ENCODE measurements at regions not wholly inside any gene's neighbourhood (a gene's known extent, or its start where the extent isn't known, plus 50 kb on each side); places are given as distances from the start of the nearest gene placed in this dataset.

DNA sequence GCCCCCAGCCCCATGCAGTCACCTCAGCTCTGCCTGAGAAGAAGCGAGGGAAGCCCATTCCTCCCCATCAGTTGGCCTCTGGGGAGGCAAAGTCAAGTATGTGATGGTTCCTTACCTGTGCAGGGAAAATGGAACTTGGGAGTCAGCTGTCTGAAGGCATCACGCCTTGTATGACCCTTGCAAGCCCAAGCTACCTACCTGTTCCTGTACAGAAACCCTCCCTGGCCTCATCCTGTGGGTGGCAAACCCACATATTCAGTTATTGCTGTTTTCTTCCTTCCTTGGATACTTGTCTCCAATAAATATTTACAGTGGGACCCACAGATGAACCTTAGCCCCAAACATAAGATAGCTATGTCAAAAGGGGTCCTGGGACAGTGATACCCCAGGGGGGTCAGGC lies 92.2 kb upstream of the MLN start:
- no peak overlapping the region for H3K4me2 ChIP-seq (ENCODE audit: low read length)
- H3K36me3 ChIP-seq (ENCODE audit: control insufficient read depth, low read length) = no peaks in the 10 kb centered on the region
- no peak overlapping the region for H3K4me3 ChIP-seq (ENCODE audit: low read length)
- H3K27ac ChIP-seq (ENCODE audit: low read depth, low read length) = no peak overlapping the region
- no peaks in the 10 kb centered on the region for H3F3A ChIP-seq (ENCODE audit: control insufficient read depth, insufficient read depth)
- no peaks in the 10 kb centered on the region for H4K20me1 ChIP-seq (ENCODE audit: control insufficient read depth, insufficient read depth, low read depth, low read length)
- H3K9me2 ChIP-seq (replicated peaks; ENCODE audit: control insufficient read depth, low read length) = no peaks in the 10 kb centered on the region
- H3K79me2 ChIP-seq (ENCODE audit: control insufficient read depth, low read length) = no peaks in the 10 kb centered on the region
- H3K27me3 ChIP-seq (ENCODE audit: control insufficient read depth, low read length) = peaks cover 26% of the 10 kb centered on the region
- TF ChIP-seq EZH2phosphoT487 (IDR thresholded peaks at IDR 0.05; ENCODE audit: borderline replicate concordance, low read length) = no peak
- TF ChIP-seq, protein P1, sequence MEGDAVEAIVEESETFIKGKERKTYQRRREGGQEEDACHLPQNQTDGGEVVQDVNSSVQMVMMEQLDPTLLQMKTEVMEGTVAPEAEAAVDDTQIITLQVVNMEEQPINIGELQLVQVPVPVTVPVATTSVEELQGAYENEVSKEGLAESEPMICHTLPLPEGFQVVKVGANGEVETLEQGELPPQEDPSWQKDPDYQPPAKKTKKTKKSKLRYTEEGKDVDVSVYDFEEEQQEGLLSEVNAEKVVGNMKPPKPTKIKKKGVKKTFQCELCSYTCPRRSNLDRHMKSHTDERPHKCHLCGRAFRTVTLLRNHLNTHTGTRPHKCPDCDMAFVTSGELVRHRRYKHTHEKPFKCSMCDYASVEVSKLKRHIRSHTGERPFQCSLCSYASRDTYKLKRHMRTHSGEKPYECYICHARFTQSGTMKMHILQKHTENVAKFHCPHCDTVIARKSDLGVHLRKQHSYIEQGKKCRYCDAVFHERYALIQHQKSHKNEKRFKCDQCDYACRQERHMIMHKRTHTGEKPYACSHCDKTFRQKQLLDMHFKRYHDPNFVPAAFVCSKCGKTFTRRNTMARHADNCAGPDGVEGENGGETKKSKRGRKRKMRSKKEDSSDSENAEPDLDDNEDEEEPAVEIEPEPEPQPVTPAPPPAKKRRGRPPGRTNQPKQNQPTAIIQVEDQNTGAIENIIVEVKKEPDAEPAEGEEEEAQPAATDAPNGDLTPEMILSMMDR (IDR thresholded peaks at IDR 0.05; ENCODE audit: low read depth, low read length, poor library complexity, severe bottlenecking) = no peak
- no peaks in the 10 kb centered on the region for H3K4me1 ChIP-seq (ENCODE audit: control insufficient read depth, low read length)
- no peaks in the 10 kb centered on the region for H3K9me3 ChIP-seq (ENCODE audit: control insufficient read depth, insufficient read depth, low read length)

- no peaks in the 10 kb centered on the region for H3K4me1 ChIP-seq (ENCODE audit: control insufficient read depth, low read length)
- H3F3A ChIP-seq (ENCODE audit: control insufficient read depth, insufficient read depth) = no peaks in the 10 kb centered on the region
- H3K27me3 ChIP-seq (ENCODE audit: control insufficient read depth, low read length) = peaks cover 26% of the 10 kb centered on the region
- no peak overlapping the region for H3K27ac ChIP-seq (ENCODE audit: low read depth, low read length)
- TF ChIP-seq, protein P1 (IDR thresholded peaks at IDR 0.05; ENCODE audit: low read depth, low read length, poor library complexity, severe bottlenecking) = no peak
- no peak for TF ChIP-seq EZH2phosphoT487 (IDR thresholded peaks at IDR 0.05; ENCODE audit: borderline replicate concordance, low read length)
- H4K20me1 ChIP-seq (ENCODE audit: control insufficient read depth, insufficient read depth, low read depth, low read length) = no peaks in the 10 kb centered on the region
- H3K36me3 ChIP-seq (ENCODE audit: control insufficient read depth, low read length) = no peaks in the 10 kb centered on the region
- no peak overlapping the region for H3K4me2 ChIP-seq (ENCODE audit: low read length)
- no peaks in the 10 kb centered on the region for H3K9me3 ChIP-seq (ENCODE audit: control insufficient read depth, insufficient read depth, low read length)
- no peaks in the 10 kb centered on the region for H3K9me2 ChIP-seq (replicated peaks; ENCODE audit: control insufficient read depth, low read length)
- H3K4me3 ChIP-seq (ENCODE audit: low read length) = no peak overlapping the region
- no peaks in the 10 kb centered on the region for H3K79me2 ChIP-seq (ENCODE audit: control insufficient read depth, low read length)
These were observed 91.5 kb upstream of the MLN start for GRCh38 chr6:33895296-33895695.

DNA sequence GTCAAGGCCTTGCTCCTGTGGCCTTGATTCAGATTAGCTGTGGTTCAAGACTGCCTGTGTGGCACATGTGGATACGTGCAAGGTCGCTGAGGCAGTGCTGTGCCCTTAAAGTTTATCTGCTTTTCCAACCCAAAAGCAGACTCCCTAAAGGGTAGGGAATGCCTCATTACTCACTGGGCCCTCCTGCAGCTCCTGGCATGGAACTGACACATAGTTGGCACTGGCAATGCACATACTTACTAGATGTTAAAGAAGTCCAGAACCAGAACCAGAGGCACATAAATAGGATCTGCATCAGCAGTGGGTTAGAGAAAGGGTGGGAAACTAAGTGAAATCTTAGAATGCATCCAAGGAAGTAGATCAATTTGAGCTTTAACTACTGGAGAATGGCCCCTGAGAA lies 90.6 kb upstream of the MLN start:
- Histone ChIP-seq H3K27ac (ENCODE audit: low read depth, low read length) (no peak overlapping the region), H3K27me3 (ENCODE audit: control insufficient read depth, low read length) (peaks cover 26% of the 10 kb centered on the region), H4K20me1 (ENCODE audit: control insufficient read depth, insufficient read depth, low read depth, low read length) (no peaks in the 10 kb centered on the region), H3K4me1 (ENCODE audit: control insufficient read depth, low read length) (no peaks in the 10 kb centered on the region), H3K9me3 (ENCODE audit: control insufficient read depth, insufficient read depth, low read length) (no peaks in the 10 kb centered on the region), H3K79me2 (ENCODE audit: control insufficient read depth, low read length) (no peaks in the 10 kb centered on the region), H3K4me2 (ENCODE audit: low read length) (no peak overlapping the region), H3K9me2 (replicated peaks; ENCODE audit: control insufficient read depth, low read length) (no peaks in the 10 kb centered on the region), H3K36me3 (ENCODE audit: control insufficient read depth, low read length) (no peaks in the 10 kb centered on the region), H3K4me3 (ENCODE audit: low read length) (no peak overlapping the region), H3F3A (ENCODE audit: control insufficient read depth, insufficient read depth) (no peaks in the 10 kb centered on the region)
- no peak for TF ChIP-seq EZH2phosphoT487 (IDR thresholded peaks at IDR 0.05; ENCODE audit: borderline replicate concordance, low read length)

DNA sequence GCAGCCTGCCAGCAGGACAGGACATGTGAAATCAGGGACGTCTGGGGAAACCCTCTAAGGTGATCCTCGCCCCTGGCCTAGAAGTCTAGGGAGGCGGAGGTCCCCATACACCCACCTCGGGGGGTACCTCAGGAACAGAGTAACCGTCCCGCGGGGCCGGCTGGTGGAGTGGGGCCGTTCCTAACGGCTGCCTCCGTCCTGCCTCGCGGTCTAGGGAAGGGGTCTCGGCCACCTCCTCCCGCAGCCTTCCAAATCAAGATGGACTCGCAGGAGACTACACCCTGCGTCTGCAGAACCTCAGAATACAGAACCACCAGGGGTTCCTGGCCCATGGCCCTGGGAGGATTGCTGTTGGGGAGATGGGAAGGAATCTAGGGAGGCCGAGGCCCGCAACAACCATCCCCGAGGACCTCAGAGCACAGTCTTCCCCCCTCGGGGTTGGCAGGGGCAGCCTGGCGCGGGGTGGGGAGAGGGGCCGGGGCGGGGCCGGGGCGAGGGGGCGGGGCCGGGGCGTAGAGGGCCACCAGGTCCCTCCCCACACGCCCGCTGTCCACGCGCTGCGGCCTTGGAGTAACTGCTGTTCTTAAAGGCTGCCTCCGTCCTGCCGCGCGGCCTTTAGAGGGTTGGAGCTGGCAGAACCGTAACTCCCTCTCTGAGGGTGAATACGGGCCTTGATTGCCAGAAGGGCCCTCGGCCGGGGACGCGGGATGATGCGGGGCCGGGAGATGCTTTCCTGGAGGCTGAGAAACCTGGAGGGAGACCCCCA lies 89.0 kb upstream of the MLN start:
- no peak overlapping the region for H3K27ac ChIP-seq (ENCODE audit: low read depth, low read length)
- H3F3A ChIP-seq (ENCODE audit: control insufficient read depth, insufficient read depth) = no peaks in the 10 kb centered on the region
- H3K4me1 ChIP-seq (ENCODE audit: control insufficient read depth, low read length) = no peaks in the 10 kb centered on the region
- H3K9me3 ChIP-seq (ENCODE audit: control insufficient read depth, insufficient read depth, low read length) = no peaks in the 10 kb centered on the region
- no peak overlapping the region for H3K4me2 ChIP-seq (ENCODE audit: low read length)
- no peak for TF ChIP-seq EZH2phosphoT487 (IDR thresholded peaks at IDR 0.05; ENCODE audit: borderline replicate concordance, low read length)
- TF ChIP-seq, protein P1 (IDR thresholded peaks at IDR 0.05; ENCODE audit: low read depth, low read length, poor library complexity, severe bottlenecking) = no peak
- no peaks in the 10 kb centered on the region for H3K9me2 ChIP-seq (replicated peaks; ENCODE audit: control insufficient read depth, low read length)
- peaks cover 13% of the 10 kb centered on the region for H3K27me3 ChIP-seq (ENCODE audit: control insufficient read depth, low read length)
- no peaks in the 10 kb centered on the region for H4K20me1 ChIP-seq (ENCODE audit: control insufficient read depth, insufficient read depth, low read depth, low read length)
- H3K4me3 ChIP-seq (ENCODE audit: low read length) = no peak overlapping the region
- no peaks in the 10 kb centered on the region for H3K36me3 ChIP-seq (ENCODE audit: control insufficient read depth, low read length)
- no peaks in the 10 kb centered on the region for H3K79me2 ChIP-seq (ENCODE audit: control insufficient read depth, low read length)
